ENCODE measurements at regions not wholly inside any gene's neighbourhood (a gene's known extent, or its start where the extent isn't known, plus 50 kb on each side); places are given as distances from the start of the nearest gene placed in this dataset.
A peak's percentile ranks its signal among the peaks of the same experiment; 100 is the strongest.

DNA sequence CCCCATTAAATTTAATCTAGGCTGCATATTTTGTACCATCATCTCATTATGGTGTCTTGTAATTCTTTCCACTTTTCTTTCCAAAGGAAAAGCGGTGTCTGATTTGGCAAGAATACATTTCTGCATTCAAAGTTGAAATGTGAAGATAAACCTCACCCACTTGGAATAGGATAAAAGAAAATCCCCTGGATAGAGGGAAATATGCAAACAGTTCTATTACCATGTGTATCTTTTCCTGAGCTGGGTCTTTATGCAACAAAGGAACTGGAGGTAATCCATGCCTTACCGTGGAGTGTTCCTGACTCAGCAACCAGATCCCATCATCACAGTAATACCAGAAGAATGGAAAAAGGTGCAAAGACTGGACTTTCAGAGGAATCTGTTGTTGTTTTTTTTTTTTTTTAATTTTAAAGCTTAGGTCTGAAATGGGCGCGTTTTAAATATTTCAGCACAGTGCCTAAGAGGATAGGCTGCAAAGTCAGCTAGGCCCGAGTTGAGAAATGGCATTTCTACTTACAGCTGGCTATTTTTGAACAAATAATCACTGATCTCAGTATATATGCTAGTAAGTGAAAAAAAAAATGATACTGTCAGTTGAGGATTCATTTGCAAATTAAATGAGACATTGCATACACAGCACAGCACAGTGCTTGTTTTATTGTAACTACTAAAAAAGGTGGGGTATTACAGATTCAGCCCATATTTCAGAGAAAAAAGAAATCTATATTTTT is 55.5 kb upstream of the ADAMTS9 start:
- no peak overlapping the region for H3K4me3 ChIP-seq (ENCODE audit: low read length)
- TF ChIP-seq, protein P1, sequence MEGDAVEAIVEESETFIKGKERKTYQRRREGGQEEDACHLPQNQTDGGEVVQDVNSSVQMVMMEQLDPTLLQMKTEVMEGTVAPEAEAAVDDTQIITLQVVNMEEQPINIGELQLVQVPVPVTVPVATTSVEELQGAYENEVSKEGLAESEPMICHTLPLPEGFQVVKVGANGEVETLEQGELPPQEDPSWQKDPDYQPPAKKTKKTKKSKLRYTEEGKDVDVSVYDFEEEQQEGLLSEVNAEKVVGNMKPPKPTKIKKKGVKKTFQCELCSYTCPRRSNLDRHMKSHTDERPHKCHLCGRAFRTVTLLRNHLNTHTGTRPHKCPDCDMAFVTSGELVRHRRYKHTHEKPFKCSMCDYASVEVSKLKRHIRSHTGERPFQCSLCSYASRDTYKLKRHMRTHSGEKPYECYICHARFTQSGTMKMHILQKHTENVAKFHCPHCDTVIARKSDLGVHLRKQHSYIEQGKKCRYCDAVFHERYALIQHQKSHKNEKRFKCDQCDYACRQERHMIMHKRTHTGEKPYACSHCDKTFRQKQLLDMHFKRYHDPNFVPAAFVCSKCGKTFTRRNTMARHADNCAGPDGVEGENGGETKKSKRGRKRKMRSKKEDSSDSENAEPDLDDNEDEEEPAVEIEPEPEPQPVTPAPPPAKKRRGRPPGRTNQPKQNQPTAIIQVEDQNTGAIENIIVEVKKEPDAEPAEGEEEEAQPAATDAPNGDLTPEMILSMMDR (conservative IDR thresholded peaks at IDR 0.05; ENCODE audit: low read length), result no peak
- no peak for DNase-seq (ENCODE audit: low read depth)

DNA sequence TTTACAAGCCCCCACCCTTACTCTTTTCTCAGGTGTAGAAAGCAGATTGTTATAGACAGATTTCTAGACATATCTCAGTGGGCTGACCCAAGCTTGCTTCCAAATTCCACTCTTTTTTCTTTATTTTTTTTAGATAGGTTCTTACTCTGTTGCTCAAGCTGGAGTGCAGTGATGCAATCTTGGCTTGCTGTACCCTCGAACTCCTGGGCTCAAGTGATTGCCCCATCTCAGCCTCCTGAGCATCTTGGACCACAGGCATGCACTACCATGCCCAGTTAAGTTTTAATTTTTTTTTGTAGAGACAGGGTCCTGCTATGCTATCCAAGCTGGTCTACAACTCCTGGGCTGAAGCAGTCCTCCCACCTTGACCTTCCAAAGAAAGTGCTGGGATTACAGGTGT is 53.5 kb upstream of the ADAMTS9 start:
- TF ChIP-seq, protein P1 (conservative IDR thresholded peaks at IDR 0.05; ENCODE audit: low read length), result no peak
- DNase-seq (ENCODE audit: low read depth), result peak; percentile 69
- no peak overlapping the region for H3K4me3 ChIP-seq (ENCODE audit: low read length)

DNA sequence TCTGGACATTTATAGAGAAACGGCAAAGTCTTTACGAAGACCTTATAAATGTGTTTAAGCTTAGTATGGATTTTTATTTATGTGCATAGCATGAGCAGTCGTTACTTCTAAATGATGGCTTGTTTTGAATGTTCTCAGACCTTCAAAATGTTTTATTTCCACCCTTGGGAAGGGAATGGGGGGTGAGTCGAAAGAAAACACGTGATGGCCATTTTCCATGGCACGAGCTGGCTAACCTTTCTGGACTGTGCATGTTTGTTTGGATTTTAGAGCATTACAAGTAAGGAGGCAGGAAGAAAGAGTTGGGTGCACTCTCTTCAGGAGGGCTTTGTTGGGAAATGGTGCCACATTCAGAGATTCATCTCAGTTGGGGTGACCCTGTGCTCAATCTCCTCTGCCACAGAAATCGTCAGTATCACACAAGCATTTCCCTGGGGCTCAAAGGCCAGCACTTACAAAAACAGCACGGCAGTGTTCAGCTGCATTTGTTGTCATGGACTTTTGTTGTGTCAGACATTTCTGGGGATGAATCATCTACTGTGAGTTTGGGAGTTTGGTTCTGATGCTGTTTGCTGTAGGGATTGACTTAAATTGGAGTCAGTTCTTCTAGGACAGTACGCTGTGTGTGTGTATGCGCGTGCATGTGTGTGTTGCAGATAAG is 52.3 kb upstream of the ADAMTS9 start:
- DNase-seq (ENCODE audit: low read depth), result peak; percentile 11
- no peak overlapping the region for H3K4me3 ChIP-seq (ENCODE audit: low read length)
- TF ChIP-seq, protein P1 (conservative IDR thresholded peaks at IDR 0.05; ENCODE audit: low read length), result no peak

Data from AG10803 (cell line).